ENCODE measurements at regions not wholly inside any gene's neighbourhood (a gene's known extent, or its start where the extent isn't known, plus 50 kb on each side); places are given as distances from the start of the nearest gene placed in this dataset.

- Histone ChIP-seq H3K27me3 (ENCODE audit: control insufficient read depth, extremely low read depth, insufficient read depth, low read length) (no peaks in the 10 kb centered on the region), H4K20me1 (ENCODE audit: control insufficient read depth, extremely low read depth, insufficient read depth, low read length) (no peaks in the 10 kb centered on the region), H3K9me1 (ENCODE audit: control insufficient read depth, extremely low read depth, insufficient read depth, low read length) (no peaks in the 10 kb centered on the region), H3K9me3 (ENCODE audit: control insufficient read depth, low read depth, low read length) (no peaks in the 10 kb centered on the region), H3K9ac (ENCODE audit: control insufficient read depth, extremely low read depth, insufficient read depth, low read length) (no peak overlapping the region), H3K27ac (ENCODE audit: control insufficient read depth, insufficient read depth, low read length) (no peak overlapping the region), H3K4me3 (ENCODE audit: control insufficient read depth in 2 of 3, extremely low read depth in 1 of 3, insufficient read depth in 2 of 3, low read depth in 1 of 3, low read length in 3 of 3) (no peak overlapping the region), H3K4me1 (ENCODE audit: control insufficient read depth, extremely low read depth, insufficient read depth, low read length) (peaks cover 7% of the 10 kb centered on the region), H2AFZ (ENCODE audit: control insufficient read depth, low read length) (no peak overlapping the region), H3K36me3 (ENCODE audit: control insufficient read depth in 2 of 2, extremely low read depth in 1 of 2, insufficient read depth in 2 of 2, low read length in 2 of 2) (no peaks in the 10 kb centered on the region), H3K79me2 (ENCODE audit: control insufficient read depth, insufficient read depth, low read length) (no peaks in the 10 kb centered on the region), H3K4me2 (ENCODE audit: control insufficient read depth, extremely low read depth, insufficient read depth, low read depth, low read length) (no peak overlapping the region)
- FAIRE-seq (no peak), DNase-seq (ENCODE audit: low read depth, low spot score) (no peak)
- no peak for TF ChIP-seq CTCF (optimal IDR thresholded peaks at IDR 0.05 in 1 of 3, IDR thresholded peaks at IDR 0.05 in 1 of 3, conservative IDR thresholded peaks at IDR 0.05 in 1 of 3; ENCODE audit: extremely low read depth in 1 of 3, insufficient read depth in 2 of 3, low read length in 3 of 3)
- TF ChIP-seq EZH2 (IDR thresholded peaks at IDR 0.05; ENCODE audit: low read length): no peak
- dilution Hi-C loops (cut with MboI; ENCODE audit: extremely low pct_ligation_motif_present, low sequenced_read_pairs): no loop called here
These were observed 58.4 kb upstream of the SORBS2 start for GRCh38 chr4:185870366-185870765.

GRCh38 chr4:185872747-185873380 lies 60.9 kb upstream of the SORBS2 start:
- Histone ChIP-seq H3K27me3 (ENCODE audit: control insufficient read depth, extremely low read depth, insufficient read depth, low read length) (no peaks in the 10 kb centered on the region), H3K4me3 (ENCODE audit: control insufficient read depth in 2 of 3, extremely low read depth in 1 of 3, insufficient read depth in 2 of 3, low read depth in 1 of 3, low read length in 3 of 3) (no peak overlapping the region), H4K20me1 (ENCODE audit: control insufficient read depth, extremely low read depth, insufficient read depth, low read length) (no peaks in the 10 kb centered on the region), H3K36me3 (ENCODE audit: control insufficient read depth in 2 of 2, extremely low read depth in 1 of 2, insufficient read depth in 2 of 2, low read length in 2 of 2) (no peaks in the 10 kb centered on the region), H3K79me2 (ENCODE audit: control insufficient read depth, insufficient read depth, low read length) (no peaks in the 10 kb centered on the region), H3K4me2 (ENCODE audit: control insufficient read depth, extremely low read depth, insufficient read depth, low read depth, low read length) (no peak overlapping the region), H2AFZ (ENCODE audit: control insufficient read depth, low read length) (no peak overlapping the region), H3K9me1 (ENCODE audit: control insufficient read depth, extremely low read depth, insufficient read depth, low read length) (no peaks in the 10 kb centered on the region), H3K4me1 (ENCODE audit: control insufficient read depth, extremely low read depth, insufficient read depth, low read length) (peaks cover 3% of the 10 kb centered on the region), H3K27ac (ENCODE audit: control insufficient read depth, insufficient read depth, low read length) (no peak overlapping the region), H3K9me3 (ENCODE audit: control insufficient read depth, low read depth, low read length) (no peaks in the 10 kb centered on the region), H3K9ac (ENCODE audit: control insufficient read depth, extremely low read depth, insufficient read depth, low read length) (no peak overlapping the region)
- dilution Hi-C loops (cut with MboI; ENCODE audit: extremely low pct_ligation_motif_present, low sequenced_read_pairs): no loop called here
- no peak for TF ChIP-seq EZH2 (IDR thresholded peaks at IDR 0.05; ENCODE audit: low read length)
- no peak for TF ChIP-seq CTCF (optimal IDR thresholded peaks at IDR 0.05 in 1 of 3, IDR thresholded peaks at IDR 0.05 in 1 of 3, conservative IDR thresholded peaks at IDR 0.05 in 1 of 3; ENCODE audit: extremely low read depth in 1 of 3, insufficient read depth in 2 of 3, low read length in 3 of 3)
- DNase-seq (ENCODE audit: low read depth, low spot score): no peak
- no peak for FAIRE-seq
